SK-N-SH (cell line): ENCODE measurements at regions not wholly inside any gene's neighbourhood (a gene's known extent, or its start where the extent isn't known, plus 50 kb on each side); places are given as distances from the start of the nearest gene placed in this dataset.

ENCODE experiments used
- CTCF ChIA-PET: fragments of 300-600, 350-600 bp; formaldehyde crosslinking; extraction: SDS; loops from one replicate; lab custom pipeline; 2021; lab: Yijun Ruan, JAX
- POLR2A ChIA-PET: fragments of 350-600 bp; sonication (Branson Sonifier 250); formaldehyde crosslinking; extraction: SDS; loops from one replicate; lab custom pipeline; 2020; ENCODE audit warnings: antibody characterized with exemption, inconsistent platforms; lab: Yijun Ruan, JAX
- DNase-seq: peaks from one replicate; pipeline ENCODE4 v3.0.0; 2012
- H2AFZ ChIP-seq: fragments of 200-600 bp; sonication (generic); 2 replicates; pipeline ENCODE4 v1.8.1; 2016; ENCODE audit warnings: antibody characterized with exemption, mild to moderate bottlenecking, low read depth
- H3F3A ChIP-seq: fragments of 200-600 bp; sonication (generic); replicated peaks from 2 replicates; pipeline ENCODE3; 2016; ENCODE audit warnings: antibody characterized with exemption, mild to moderate bottlenecking; ENCODE audit not compliant: insufficient read depth
- H3K27ac ChIP-seq, 2 experiments: fragments of 200-500 bp in 1 of 2; fragments of 200-600 bp in 1 of 2; sonication (Bioruptor generic) in 1 of 2; sonication (generic), shearing (Covaris generic) in 1 of 2; 2 replicates each; pipeline versions ENCODE4 v1.5.1 to v1.6.1; 2014 to 2016; ENCODE audit warnings: low read depth in 2 of 2, inconsistent platforms in 1 of 2, low read length in 1 of 2, mild to moderate bottlenecking in 1 of 2, mixed read lengths in 1 of 2
- H3K27me3 ChIP-seq: fragments of 200-600 bp; sonication (generic), shearing (Covaris generic); 2 replicates; pipeline ENCODE4 v1.6.1; 2016; ENCODE audit warnings: mixed run types; ENCODE audit not compliant: insufficient read depth
- H3K36me3 ChIP-seq, 2 experiments: fragments of 200-500 bp in 1 of 2; fragments of 200-600 bp in 1 of 2; sonication (Bioruptor generic) in 1 of 2; sonication (generic) in 1 of 2; replicated peaks in 1 of 2; 2 replicates each; pipeline versions ENCODE3 to v1.5.1; 2014 to 2016; ENCODE audit warnings: low read length in 1 of 2, mild to moderate bottlenecking in 1 of 2; ENCODE audit not compliant: insufficient read depth in 2 of 2, control insufficient read depth in 1 of 2
- H3K4me1 ChIP-seq, 2 experiments: fragments of 200-500 bp in 1 of 2; fragments of 200-600 bp in 1 of 2; sonication (Bioruptor generic) in 1 of 2; sonication (generic), shearing (Covaris generic) in 1 of 2; 2 replicates each; pipeline versions ENCODE4 v1.5.1 to v1.6.1; 2014 to 2016; ENCODE audit warnings: low read depth in 1 of 2, low read length in 1 of 2, mixed run types in 1 of 2; ENCODE audit not compliant: insufficient read depth in 2 of 2, control insufficient read depth in 1 of 2
- H3K4me2 ChIP-seq: fragments of 200-600 bp; sonication (generic), shearing (Covaris generic); 2 replicates; pipeline ENCODE4 v1.6.1; 2017; ENCODE audit warnings: mixed run types
- H3K4me3 ChIP-seq, 2 experiments: fragments of 200-500 bp in 1 of 2; fragments of 200-600 bp in 1 of 2; sonication (Bioruptor generic) in 1 of 2; sonication (generic), shearing (Covaris generic) in 1 of 2; 2 replicates each; pipeline versions ENCODE4 v1.5.1 to v1.8.1; 2014 to 2016; ENCODE audit warnings: low read depth in 2 of 2, inconsistent platforms in 1 of 2, low read length in 1 of 2, mild to moderate bottlenecking in 1 of 2, mixed read lengths in 1 of 2, moderate library complexity in 1 of 2
- H3K79me2 ChIP-seq: fragments of 200-600 bp; sonication (generic); 2 replicates; pipeline ENCODE4 v1.8.1; 2017; ENCODE audit warnings: mild to moderate bottlenecking; ENCODE audit not compliant: insufficient read depth
- H3K9ac ChIP-seq: fragments of 200-600 bp; sonication (generic); 2 replicates; pipeline ENCODE4 v1.6.1; 2017; ENCODE audit warnings: mixed run types
- H3K9me2 ChIP-seq: fragments of 200-600 bp; sonication (generic); 2 replicates; pipeline ENCODE4 v1.6.1; 2017; ENCODE audit warnings: mixed run types
- H3K9me3 ChIP-seq: fragments of 200-600 bp; sonication (generic); 2 replicates; pipeline ENCODE4 v1.6.1; 2017; ENCODE audit warnings: mixed run types, mild to moderate bottlenecking, moderate library complexity
- H4K20me1 ChIP-seq: fragments of 200-600 bp; sonication (generic); 2 replicates; pipeline ENCODE4 v1.6.1; 2017; ENCODE audit warnings: mild to moderate bottlenecking, mixed run types; ENCODE audit not compliant: insufficient read depth
- EZH2phosphoT487 ChIP-seq: fragments of 200-600 bp; sonication (generic); IDR thresholded peaks from 2 replicates; pipeline ENCODE4 v1.6.1; 2017; ENCODE audit warnings: low read depth, mixed run types, mild to moderate bottlenecking, antibody characterized with exemption, moderate library complexity, borderline replicate concordance
- NFIC ChIP-seq: IDR thresholded peaks from 2 replicates; pipeline ENCODE4 v1.4.0; 2012; ENCODE audit warnings: borderline replicate concordance
- NRF1 ChIP-seq: IDR thresholded peaks from 2 replicates; pipeline ENCODE4 v1.6.1; 2012; ENCODE audit warnings: low read depth, mild to moderate bottlenecking, low read length
- RCOR1 ChIP-seq: fragments of 150-350 bp; IDR thresholded peaks from 2 replicates; pipeline ENCODE4 v1.6.1; 2017; ENCODE audit warnings: antibody characterized with exemption, low read length
- RXRA ChIP-seq: IDR thresholded peaks from 2 replicates; pipeline ENCODE4 v1.4.0; 2012; ENCODE audit warnings: low read depth, mild to moderate bottlenecking, borderline replicate concordance
- YY1 ChIP-seq: IDR thresholded peaks from 2 replicates; pipeline ENCODE4 v1.4.0; 2012; ENCODE audit warnings: low read depth, mild to moderate bottlenecking
- WGBS: methylation state at CpG from one replicate; pipeline ENCODE4 v1.1.6; 2017; ENCODE audit warnings: low lambda C conversion rate; 5-methylcytosine and 5-hydroxymethylcytosine counted together
- TF ChIP-seq, protein P1 (sequence below): fragments of 150-350 bp; IDR thresholded peaks from 2 replicates; pipeline ENCODE4 v1.6.1; 2016; ENCODE audit warnings: mild to moderate bottlenecking, low read depth, low read length
- TF ChIP-seq, protein P2 (sequence below): fragments of 200-600 bp; sonication (generic); IDR thresholded peaks from 2 replicates; pipeline ENCODE4 v1.6.1; 2017; ENCODE audit warnings: antibody characterized with exemption, mild to moderate bottlenecking, moderate library complexity
- TF ChIP-seq, protein P3 (sequence below): IDR thresholded peaks from 2 replicates; pipeline ENCODE4; 2012

DNA sequence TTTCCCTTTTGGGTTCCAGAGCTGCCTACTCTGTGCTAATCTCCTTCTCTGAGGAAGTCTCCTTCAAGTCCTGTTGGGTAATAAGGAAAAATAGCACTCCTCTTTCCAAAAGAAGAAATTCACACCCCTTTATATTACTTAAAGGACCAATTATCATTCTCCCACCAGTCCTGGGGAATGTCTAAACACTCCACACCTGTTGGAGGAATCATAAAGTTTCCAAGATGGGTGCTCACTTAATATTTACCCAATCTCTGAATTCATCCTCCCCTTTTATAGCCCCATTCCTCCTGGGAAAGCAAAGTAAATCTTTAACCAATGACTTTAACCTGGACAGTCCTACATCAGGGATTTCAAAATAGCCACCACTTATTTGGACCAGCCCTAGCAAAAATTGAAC lies 873.1 kb downstream of the KCNT2 start:
- Histone ChIP-seq H3K36me3 (no peaks in the 10 kb centered on the region), H3K9ac (no peak overlapping the region), H4K20me1 (no peaks in the 10 kb centered on the region), H3K4me1 (no peaks in the 10 kb centered on the region; a peak in 1 of 4 replicates), H3K4me3 (no peak overlapping the region), H3K9me3 (no peaks in the 10 kb centered on the region), H3K9me2 (no peaks in the 10 kb centered on the region), H3K27ac (no peak overlapping the region), H3K27me3 (no peaks in the 10 kb centered on the region), H3F3A (peaks cover 5% of the 10 kb centered on the region), H2AFZ (no peak overlapping the region), H3K79me2 (no peaks in the 10 kb centered on the region), H3K4me2 (no peak overlapping the region)
- no peak for DNase-seq
- TF ChIP-seq NFIC = no peak
- TF ChIP-seq, protein P1, sequence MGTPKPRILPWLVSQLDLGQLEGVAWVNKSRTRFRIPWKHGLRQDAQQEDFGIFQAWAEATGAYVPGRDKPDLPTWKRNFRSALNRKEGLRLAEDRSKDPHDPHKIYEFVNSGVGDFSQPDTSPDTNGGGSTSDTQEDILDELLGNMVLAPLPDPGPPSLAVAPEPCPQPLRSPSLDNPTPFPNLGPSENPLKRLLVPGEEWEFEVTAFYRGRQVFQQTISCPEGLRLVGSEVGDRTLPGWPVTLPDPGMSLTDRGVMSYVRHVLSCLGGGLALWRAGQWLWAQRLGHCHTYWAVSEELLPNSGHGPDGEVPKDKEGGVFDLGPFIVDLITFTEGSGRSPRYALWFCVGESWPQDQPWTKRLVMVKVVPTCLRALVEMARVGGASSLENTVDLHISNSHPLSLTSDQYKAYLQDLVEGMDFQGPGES = no peak
- no peak for TF ChIP-seq RCOR1
- TF ChIP-seq, protein P2, sequence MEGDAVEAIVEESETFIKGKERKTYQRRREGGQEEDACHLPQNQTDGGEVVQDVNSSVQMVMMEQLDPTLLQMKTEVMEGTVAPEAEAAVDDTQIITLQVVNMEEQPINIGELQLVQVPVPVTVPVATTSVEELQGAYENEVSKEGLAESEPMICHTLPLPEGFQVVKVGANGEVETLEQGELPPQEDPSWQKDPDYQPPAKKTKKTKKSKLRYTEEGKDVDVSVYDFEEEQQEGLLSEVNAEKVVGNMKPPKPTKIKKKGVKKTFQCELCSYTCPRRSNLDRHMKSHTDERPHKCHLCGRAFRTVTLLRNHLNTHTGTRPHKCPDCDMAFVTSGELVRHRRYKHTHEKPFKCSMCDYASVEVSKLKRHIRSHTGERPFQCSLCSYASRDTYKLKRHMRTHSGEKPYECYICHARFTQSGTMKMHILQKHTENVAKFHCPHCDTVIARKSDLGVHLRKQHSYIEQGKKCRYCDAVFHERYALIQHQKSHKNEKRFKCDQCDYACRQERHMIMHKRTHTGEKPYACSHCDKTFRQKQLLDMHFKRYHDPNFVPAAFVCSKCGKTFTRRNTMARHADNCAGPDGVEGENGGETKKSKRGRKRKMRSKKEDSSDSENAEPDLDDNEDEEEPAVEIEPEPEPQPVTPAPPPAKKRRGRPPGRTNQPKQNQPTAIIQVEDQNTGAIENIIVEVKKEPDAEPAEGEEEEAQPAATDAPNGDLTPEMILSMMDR = no peak
- TF ChIP-seq, protein P3, sequence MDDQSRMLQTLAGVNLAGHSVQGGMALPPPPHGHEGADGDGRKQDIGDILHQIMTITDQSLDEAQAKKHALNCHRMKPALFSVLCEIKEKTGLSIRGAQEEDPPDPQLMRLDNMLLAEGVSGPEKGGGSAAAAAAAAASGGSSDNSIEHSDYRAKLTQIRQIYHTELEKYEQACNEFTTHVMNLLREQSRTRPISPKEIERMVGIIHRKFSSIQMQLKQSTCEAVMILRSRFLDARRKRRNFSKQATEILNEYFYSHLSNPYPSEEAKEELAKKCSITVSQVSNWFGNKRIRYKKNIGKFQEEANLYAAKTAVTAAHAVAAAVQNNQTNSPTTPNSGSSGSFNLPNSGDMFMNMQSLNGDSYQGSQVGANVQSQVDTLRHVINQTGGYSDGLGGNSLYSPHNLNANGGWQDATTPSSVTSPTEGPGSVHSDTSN = no peak
- no peak for TF ChIP-seq EZH2phosphoT487
- TF ChIP-seq NRF1 = no peak
- TF ChIP-seq YY1 = no peak
- CTCF ChIA-PET = interaction anchor here (1.0 to 1.1 kb wide), 2 partner anchors 18 to 264 kb away, joined by 3 to 5 read pairs; no protein-coding TSS in a partner anchor
- POLR2A ChIA-PET = no interaction called here

DNA sequence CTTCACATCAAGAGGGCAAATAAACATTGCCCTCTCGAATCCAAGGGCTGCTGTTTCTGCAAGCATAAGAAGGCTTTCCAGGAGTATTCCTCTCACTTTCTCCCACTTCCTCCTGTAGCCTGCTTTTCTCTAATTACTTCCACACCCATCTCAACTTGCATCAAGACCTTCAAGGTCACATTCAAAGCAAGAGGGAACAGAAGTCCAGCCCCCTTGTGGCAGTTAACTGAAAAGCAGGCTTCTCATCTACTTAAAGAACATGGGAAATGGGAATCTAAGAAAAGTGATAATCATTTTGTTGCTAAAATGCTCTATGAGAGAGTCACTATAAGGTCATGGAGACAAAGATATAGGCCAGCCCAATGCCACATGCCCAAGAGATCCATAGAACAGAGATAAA lies 874.4 kb downstream of the KCNT2 start:
- 67% methylated on average over 1 of the region's 1 CpG for WGBS
- Histone ChIP-seq H3K79me2 (no peaks in the 10 kb centered on the region), H3K27ac (no peak overlapping the region), H2AFZ (no peak overlapping the region), H3K4me3 (no peak overlapping the region), H3K4me2 (no peak overlapping the region), H3K4me1 (no peaks in the 10 kb centered on the region), H4K20me1 (no peaks in the 10 kb centered on the region), H3F3A (no peaks in the 10 kb centered on the region), H3K9me3 (no peaks in the 10 kb centered on the region), H3K36me3 (no peaks in the 10 kb centered on the region), H3K9ac (no peak overlapping the region), H3K9me2 (no peaks in the 10 kb centered on the region), H3K27me3 (no peaks in the 10 kb centered on the region)
- no peak for DNase-seq
- ChIA-PET CTCF (interaction anchor here (1.0 to 1.3 kb wide), 5 partner anchors 10 to 263 kb away, joined by 3 to 5 read pairs (median 3); no protein-coding TSS in a partner anchor), POLR2A (no interaction called here)
- TF ChIP-seq RXRA = no peak
- TF ChIP-seq, protein P2 = peak; percentile 60
